Skeletal muscle satellite cell (primary cell): ENCODE measurements at regions not wholly inside any gene's neighbourhood (a gene's known extent, or its start where the extent isn't known, plus 50 kb on each side); places are given as distances from the start of the nearest gene placed in this dataset.

Experiments
- H3K27me3 ChIP-seq: 2 replicates; pipeline ENCODE4 v1.7.0; 2013; ENCODE audit warnings: low read length; ENCODE audit not compliant: control insufficient read depth, insufficient read depth
- H3K36me3 ChIP-seq: 2 replicates; pipeline ENCODE4 v1.7.0; 2013; ENCODE audit warnings: mild to moderate bottlenecking, control low read depth, low read length; ENCODE audit not compliant: insufficient read depth
- H3K4me1 ChIP-seq: 2 replicates; pipeline ENCODE4 v1.7.0; 2013; ENCODE audit warnings: low read length; ENCODE audit not compliant: control insufficient read depth, insufficient read depth
- H3K4me2 ChIP-seq: 2 replicates; pipeline ENCODE4 v1.7.0; 2013; ENCODE audit warnings: mild to moderate bottlenecking, low read length
- H3K4me3 ChIP-seq: 2 replicates; pipeline ENCODE4 v1.7.0; 2013; ENCODE audit warnings: low read length
- H3K9ac ChIP-seq: 2 replicates; pipeline ENCODE4 v1.7.0; 2013; ENCODE audit warnings: mild to moderate bottlenecking, low read depth, low read length, moderate library complexity
- H3K9me3 ChIP-seq: replicated peaks from 2 replicates; pipeline ENCODE4 v1.7.0; 2013; ENCODE audit warnings: mild to moderate bottlenecking, control low read depth, low read length

GRCh38 chr14:87158283-87158682 is 834.7 kb downstream of the GALC start:
- Histone ChIP-seq H3K9me3 (no peaks in the 10 kb centered on the region), H3K4me3 (no peak overlapping the region), H3K36me3 (no peaks in the 10 kb centered on the region), H3K4me2 (no peak overlapping the region), H3K27me3 (no peaks in the 10 kb centered on the region), H3K4me1 (no peaks in the 10 kb centered on the region), H3K9ac (no peak overlapping the region)

DNA sequence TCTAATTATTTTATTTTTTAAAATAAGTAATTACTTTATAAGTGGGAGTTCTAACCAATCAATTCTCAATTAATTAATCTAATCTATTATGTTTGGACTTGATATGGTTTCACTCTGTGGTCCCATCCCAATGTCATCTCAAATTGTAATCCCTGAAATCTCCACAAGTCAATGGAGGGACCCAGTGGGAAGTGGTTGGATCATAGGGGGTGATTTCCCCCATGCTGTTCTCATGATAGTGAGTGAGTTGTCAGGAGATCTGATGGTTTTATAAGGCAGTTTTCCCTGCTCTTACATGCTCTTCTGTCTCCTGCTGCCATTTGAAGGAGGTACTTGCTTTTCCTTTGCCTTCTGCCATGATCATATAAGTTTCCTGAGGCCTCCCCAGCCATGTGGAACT is 836.1 kb downstream of the GALC start:
- Histone ChIP-seq H3K4me3 (no peak overlapping the region), H3K9me3 (peaks cover 3% of the 10 kb centered on the region), H3K9ac (no peak overlapping the region), H3K4me2 (no peak overlapping the region), H3K27me3 (no peaks in the 10 kb centered on the region), H3K4me1 (no peaks in the 10 kb centered on the region), H3K36me3 (no peaks in the 10 kb centered on the region)

GRCh38 chr14:87155856-87156488 is 837.0 kb downstream of the GALC start:
- H3K27me3 ChIP-seq, result no peaks in the 10 kb centered on the region
- H3K4me2 ChIP-seq, result no peak overlapping the region
- H3K36me3 ChIP-seq, result no peaks in the 10 kb centered on the region
- no peak overlapping the region for H3K9ac ChIP-seq
- peaks cover 3% of the 10 kb centered on the region for H3K9me3 ChIP-seq
- no peak overlapping the region for H3K4me3 ChIP-seq
- no peaks in the 10 kb centered on the region for H3K4me1 ChIP-seq

DNA sequence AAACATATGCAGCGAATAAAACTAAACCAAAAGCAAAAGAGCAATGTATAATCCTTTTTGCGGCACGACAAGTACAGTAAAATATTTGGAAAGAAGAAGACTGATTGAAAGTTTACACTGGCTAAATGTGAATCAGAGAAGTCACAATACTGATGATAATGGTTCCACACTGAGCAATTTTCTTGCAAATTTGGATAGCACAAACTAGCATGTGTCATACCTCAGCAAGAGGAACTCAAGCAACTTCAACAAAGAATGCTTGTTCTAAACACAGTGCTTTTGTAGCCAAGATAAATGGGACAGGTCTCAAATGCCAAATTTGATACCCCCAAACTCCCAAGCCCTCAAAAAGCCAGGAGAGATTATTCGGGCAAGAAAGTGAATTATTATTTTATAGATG is 839.1 kb downstream of the GALC start:
- H3K4me2 ChIP-seq, result no peak overlapping the region

GRCh38 chr14:87153391-87153790 is 839.6 kb downstream of the GALC start:
- Histone ChIP-seq H3K27me3 (no peaks in the 10 kb centered on the region), H3K36me3 (no peaks in the 10 kb centered on the region), H3K4me1 (no peaks in the 10 kb centered on the region), H3K4me2 (no peak overlapping the region), H3K4me3 (no peak overlapping the region), H3K9ac (no peak overlapping the region), H3K9me3 (peaks cover 3% of the 10 kb centered on the region)

More for the DNA sequence above, 839.1 kb downstream of the GALC start:
- Histone ChIP-seq H3K4me3 (no peak overlapping the region), H3K36me3 (no peaks in the 10 kb centered on the region), H3K4me1 (no peaks in the 10 kb centered on the region), H3K9me3 (peaks cover 3% of the 10 kb centered on the region), H3K27me3 (no peaks in the 10 kb centered on the region), H3K9ac (no peak overlapping the region)

- H3K27me3 ChIP-seq, result no peaks in the 10 kb centered on the region
- H3K36me3 ChIP-seq, result no peaks in the 10 kb centered on the region
- H3K4me1 ChIP-seq, result no peaks in the 10 kb centered on the region
- H3K9me3 ChIP-seq, result peaks cover 3% of the 10 kb centered on the region
- H3K4me3 ChIP-seq, result no peak overlapping the region
- H3K9ac ChIP-seq, result no peak overlapping the region
- H3K4me2 ChIP-seq, result no peak overlapping the region
These were observed 840.3 kb downstream of the GALC start for GRCh38 chr14:87152693-87153092.

DNA sequence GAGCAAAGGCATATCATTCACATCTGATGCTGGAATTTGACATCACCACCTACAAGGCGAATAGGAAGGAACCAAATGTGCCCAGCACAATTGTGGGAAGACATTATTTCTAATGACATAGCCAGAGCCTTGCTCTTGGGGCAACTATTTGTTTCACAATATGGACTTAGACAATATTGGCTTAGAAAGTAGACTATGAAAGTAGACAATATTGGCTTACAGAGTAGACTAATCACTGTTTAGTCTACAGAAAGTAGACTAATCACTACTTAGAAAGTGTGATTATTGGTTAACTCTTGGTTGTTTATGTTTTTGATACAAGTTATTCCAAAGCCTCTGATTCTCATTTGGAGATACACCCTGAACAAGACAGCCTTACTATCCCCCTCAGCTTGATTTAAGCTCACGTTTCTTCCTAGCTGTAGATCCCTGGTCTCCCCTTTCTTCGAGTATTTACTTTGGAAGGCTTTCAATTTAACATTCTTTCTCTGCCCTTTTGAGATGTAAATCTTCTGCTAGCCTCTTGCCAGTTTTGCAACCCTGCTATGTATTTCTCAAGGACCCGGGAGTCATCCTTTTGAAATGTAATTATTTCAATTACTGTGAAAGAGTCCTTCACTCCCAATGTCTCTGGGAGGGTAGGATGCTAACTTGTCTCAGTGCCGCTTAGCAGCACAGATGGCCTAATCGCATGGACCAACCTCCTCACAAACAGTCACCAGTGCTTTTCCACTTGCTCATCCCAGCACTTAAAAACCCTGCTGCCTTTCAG is 843.2 kb downstream of the GALC start:
- H3K27me3 ChIP-seq, result no peaks in the 10 kb centered on the region
- no peaks in the 10 kb centered on the region for H3K4me1 ChIP-seq
- H3K36me3 ChIP-seq, result no peaks in the 10 kb centered on the region
- H3K4me3 ChIP-seq, result no peak overlapping the region
- peaks cover 3% of the 10 kb centered on the region for H3K9me3 ChIP-seq
- H3K4me2 ChIP-seq, result no peak overlapping the region
- H3K9ac ChIP-seq, result no peak overlapping the region

DNA sequence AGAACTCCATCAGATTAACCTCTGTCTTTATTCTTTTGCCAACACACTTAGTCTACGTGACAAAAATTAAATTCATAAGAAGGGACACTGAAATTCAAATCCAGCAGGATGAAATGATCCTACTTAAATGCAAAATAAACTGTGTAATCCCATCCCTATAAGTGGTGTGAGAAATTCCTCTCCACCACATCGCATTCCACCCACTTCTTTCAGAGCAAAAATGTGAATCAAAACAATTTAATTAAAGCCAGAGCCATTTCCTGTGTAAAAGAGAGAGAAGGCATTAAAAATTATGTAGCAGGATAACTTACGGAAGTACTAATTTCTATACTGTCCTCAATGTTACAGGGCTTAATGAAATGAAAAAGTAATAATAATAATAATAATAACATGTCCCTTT is 844.3 kb downstream of the GALC start:
- Histone ChIP-seq H3K36me3 (no peaks in the 10 kb centered on the region), H3K9me3 (peaks cover 3% of the 10 kb centered on the region)

DNA sequence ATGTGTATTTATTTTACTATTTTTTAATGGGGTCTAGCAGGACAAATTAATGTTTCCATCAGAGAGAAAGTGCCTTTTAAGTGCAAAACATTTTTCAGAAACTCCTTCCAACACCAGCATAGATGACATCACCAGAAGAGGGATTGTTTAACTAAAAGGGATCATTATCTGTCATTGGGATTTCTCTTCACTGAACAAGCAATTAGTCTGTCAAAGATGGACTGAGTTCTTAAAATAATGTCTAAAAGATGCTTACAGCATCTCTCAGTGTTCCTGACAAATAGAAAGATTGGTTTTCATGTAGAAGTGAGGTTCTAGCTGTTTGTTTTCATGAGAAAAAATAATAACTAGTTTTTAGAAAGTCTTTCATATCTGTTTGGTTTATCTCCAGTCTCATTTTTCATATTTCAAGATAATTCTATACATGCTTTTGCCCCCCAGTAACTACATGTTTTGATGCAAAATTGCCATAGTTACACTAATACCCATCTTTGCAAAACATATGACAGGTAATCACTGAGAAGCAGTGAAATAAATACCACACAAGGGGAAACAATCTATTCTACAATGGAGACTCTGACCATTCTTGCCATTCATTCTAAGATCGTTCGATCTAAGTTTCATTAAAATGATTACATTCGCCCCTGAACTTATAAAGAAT is 850.3 kb downstream of the GALC start:
- Histone ChIP-seq H3K4me1 (no peaks in the 10 kb centered on the region), H3K36me3 (no peaks in the 10 kb centered on the region)

More for the DNA sequence above, 844.3 kb downstream of the GALC start:
- no peak overlapping the region for H3K9ac ChIP-seq
- no peak overlapping the region for H3K4me2 ChIP-seq
- H3K4me1 ChIP-seq, result no peaks in the 10 kb centered on the region
- H3K4me3 ChIP-seq, result no peak overlapping the region
- no peaks in the 10 kb centered on the region for H3K27me3 ChIP-seq

DNA sequence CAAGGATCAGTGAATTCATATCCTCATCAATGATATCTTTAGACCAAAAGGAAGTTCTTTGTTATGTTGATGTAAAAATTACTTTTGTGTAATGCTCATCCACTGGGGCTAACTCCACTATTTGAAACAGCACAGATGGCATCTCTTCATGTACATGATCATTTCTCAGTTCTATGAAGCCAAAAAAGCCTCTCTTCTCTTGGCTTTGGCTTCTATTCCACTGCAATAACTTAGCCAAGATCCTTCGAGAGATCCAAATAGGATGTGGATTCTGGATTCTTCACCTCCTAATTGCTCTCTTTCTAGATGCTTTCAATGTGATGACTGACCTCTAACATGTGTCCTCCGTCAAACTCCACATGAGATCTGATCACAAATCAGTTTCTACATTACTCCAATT is 851.2 kb downstream of the GALC start:
- Histone ChIP-seq H3K4me1 (no peaks in the 10 kb centered on the region), H3K9me3 (peaks cover 5% of the 10 kb centered on the region), H3K4me3 (no peak overlapping the region), H3K9ac (no peak overlapping the region), H3K4me2 (no peak overlapping the region), H3K27me3 (no peaks in the 10 kb centered on the region), H3K36me3 (no peaks in the 10 kb centered on the region)

More for the DNA sequence above, 850.3 kb downstream of the GALC start:
- Histone ChIP-seq H3K4me3 (no peak overlapping the region), H3K27me3 (no peaks in the 10 kb centered on the region), H3K4me2 (no peak overlapping the region), H3K9ac (no peak overlapping the region), H3K9me3 (peaks cover 5% of the 10 kb centered on the region)

DNA sequence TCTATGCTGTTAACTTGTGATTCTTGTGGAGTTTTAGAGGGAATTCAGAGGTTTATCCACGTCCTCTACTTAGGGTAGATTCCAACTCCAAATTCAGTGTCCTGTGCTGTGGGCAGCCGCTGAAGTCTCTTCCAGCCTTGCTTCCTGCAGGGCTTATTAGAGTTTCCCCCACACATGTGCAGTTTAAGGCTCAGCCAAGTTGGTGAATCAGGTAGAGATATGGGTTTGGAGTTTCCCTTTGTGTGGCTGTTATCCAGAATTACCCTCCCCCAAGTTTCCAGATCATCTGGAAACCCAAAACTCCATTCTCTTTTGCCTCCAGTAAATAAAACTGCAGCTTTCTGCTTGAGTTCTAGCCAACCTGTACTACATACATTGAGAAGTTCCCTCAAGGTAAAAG is 853.7 kb downstream of the GALC start:
- no peak overlapping the region for H3K4me3 ChIP-seq
- H3K36me3 ChIP-seq, result no peaks in the 10 kb centered on the region
- H3K4me2 ChIP-seq, result no peak overlapping the region
- no peaks in the 10 kb centered on the region for H3K4me1 ChIP-seq
- H3K27me3 ChIP-seq, result no peaks in the 10 kb centered on the region
- no peak overlapping the region for H3K9ac ChIP-seq
- peaks cover 11% of the 10 kb centered on the region for H3K9me3 ChIP-seq
